ENCODE measurements at regions not wholly inside any gene's neighbourhood (a gene's known extent, or its start where the extent isn't known, plus 50 kb on each side); places are given as distances from the start of the nearest gene placed in this dataset.

- TF ChIP-seq CTCF (conservative IDR thresholded peaks at IDR 0.05; ENCODE audit: low read length), result no peak
- TF ChIP-seq EZH2phosphoT487 (IDR thresholded peaks at IDR 0.05; ENCODE audit: borderline replicate concordance, low read depth, low read length), result no peak
Observed at GRCh38 chr5:101024299-101024698, 121.2 kb upstream of the ST8SIA4 start.

All from OCI-LY7 (cell line).